Neural cell (in vitro differentiated cells): ENCODE measurements at regions not wholly inside any gene's neighbourhood (a gene's known extent, or its start where the extent isn't known, plus 50 kb on each side); places are given as distances from the start of the nearest gene placed in this dataset.

Experiments used
- H2AFZ ChIP-seq: fragments of 200-600, 300-800 bp; sonication (generic), shearing (Covaris generic); 2 replicates; pipeline ENCODE4 v1.6.0; 2014; ENCODE audit warnings: low read depth, mild to moderate bottlenecking, antibody characterized with exemption, low read length, moderate library complexity
- H3F3A ChIP-seq: fragments of 200-600 bp; shearing (Covaris generic); 2 replicates; pipeline ENCODE4 v1.6.1; 2016; ENCODE audit warnings: mild to moderate bottlenecking, moderate library complexity, mixed read lengths, antibody characterized with exemption, low read length; ENCODE audit not compliant: insufficient read depth, poor library complexity, severe bottlenecking
- H3K27ac ChIP-seq: fragments of 200-600, 300-800 bp; sonication (generic), shearing (Covaris generic); 2 replicates; pipeline ENCODE4 v1.5.1; 2014; ENCODE audit warnings: mild to moderate bottlenecking, low read length, moderate library complexity
- H3K27me3 ChIP-seq: fragments of 300-800, 200-600 bp; sonication (generic), shearing (Covaris generic); 2 replicates; pipeline ENCODE4 v1.6.0; 2014; ENCODE audit warnings: mild to moderate bottlenecking, low read depth, low read length, moderate library complexity; ENCODE audit not compliant: insufficient read depth
- H3K36me3 ChIP-seq: fragments of 300-800, 200-600 bp; sonication (generic), shearing (Covaris generic); 2 replicates; pipeline ENCODE4 v1.5.1; 2014; ENCODE audit warnings: mild to moderate bottlenecking, antibody characterized with exemption, low read length, moderate library complexity; ENCODE audit not compliant: insufficient read depth
- H3K4me2 ChIP-seq: fragments of 300-800, 200-600 bp; sonication (generic), shearing (Covaris generic); 2 replicates; pipeline ENCODE4 v1.6.0; 2014; ENCODE audit warnings: mild to moderate bottlenecking, low read length
- H3K4me3 ChIP-seq: fragments of 300-800, 200-600 bp; sonication (generic), shearing (Covaris generic); 2 replicates; pipeline ENCODE4 v1.5.1; 2014; ENCODE audit warnings: mild to moderate bottlenecking, low read length, moderate library complexity
- H3K79me2 ChIP-seq: fragments of 200-600 bp; shearing (Covaris generic); replicated peaks from 2 replicates; pipeline ENCODE4 v1.6.0; 2014; ENCODE audit warnings: mild to moderate bottlenecking, low read length, moderate library complexity; ENCODE audit not compliant: insufficient read depth
- H3K9ac ChIP-seq: fragments of 300-800, 200-600 bp; sonication (generic), shearing (Covaris generic); 2 replicates; pipeline ENCODE4 v1.6.1; 2016; ENCODE audit warnings: mild to moderate bottlenecking, low read length, mixed read lengths
- H3K9me2 ChIP-seq: fragments of 200-600 bp; shearing (Covaris generic); 2 replicates; pipeline ENCODE4 v1.6.1; 2016; ENCODE audit warnings: mild to moderate bottlenecking, low read length, mixed read lengths; ENCODE audit not compliant: insufficient read depth
- H3K9me3 ChIP-seq: fragments of 200-600, 300-800 bp; sonication (generic), shearing (Covaris generic); 2 replicates; pipeline ENCODE4 v1.6.1; 2016; ENCODE audit warnings: mild to moderate bottlenecking, mixed run types, low read length, moderate library complexity, mixed read lengths
- H4K20me1 ChIP-seq: fragments of 200-600 bp; shearing (Covaris generic); 2 replicates; pipeline ENCODE4 v1.6.1; 2016; ENCODE audit warnings: mild to moderate bottlenecking, mixed run types; ENCODE audit not compliant: insufficient read depth
- EP300 ChIP-seq: fragments of 450-650 bp; conservative IDR thresholded peaks from 2 replicates; pipeline ENCODE4 v1.6.1; 2014; ENCODE audit warnings: antibody characterized with exemption, mild to moderate bottlenecking, moderate library complexity; ENCODE audit not compliant: poor library complexity, severe bottlenecking
- EZH2 ChIP-seq: fragments of 200-600, 300-800 bp; shearing (Covaris generic), sonication (generic); IDR thresholded peaks from 2 replicates; pipeline ENCODE4 v1.6.1; 2014; ENCODE audit warnings: antibody characterized with exemption, low read length, borderline replicate concordance, mild to moderate bottlenecking; ENCODE audit not compliant: insufficient read depth, poor library complexity, severe bottlenecking
- MXI1 ChIP-seq: fragments of 450-650 bp; conservative IDR thresholded peaks from 2 replicates; pipeline ENCODE4 v1.6.1; 2014; ENCODE audit warnings: antibody characterized with exemption, mild to moderate bottlenecking; ENCODE audit not compliant: poor library complexity, severe bottlenecking
- POLR2AphosphoS5 ChIP-seq: IDR thresholded peaks from 2 replicates; pipeline ENCODE4 v1.6.1; 2012
- RAD21 ChIP-seq: fragments of 450-650 bp; conservative IDR thresholded peaks from 2 replicates; pipeline ENCODE4 v1.6.1; 2014; ENCODE audit warnings: antibody characterized with exemption, mild to moderate bottlenecking, moderate library complexity
- SMC3 ChIP-seq: fragments of 450-650 bp; conservative IDR thresholded peaks from 2 replicates; pipeline ENCODE4 v1.6.1; 2014; ENCODE audit warnings: antibody characterized with exemption, mild to moderate bottlenecking, moderate library complexity; ENCODE audit not compliant: poor library complexity
- TAF1 ChIP-seq: IDR thresholded peaks from 2 replicates; pipeline ENCODE4 v1.6.1; 2012; ENCODE audit warnings: low read depth
- TF ChIP-seq, protein P1 (sequence below): fragments of 450-650 bp; IDR thresholded peaks from 2 replicates; pipeline ENCODE4 v1.5.1; 2014; ENCODE audit warnings: antibody characterized with exemption, mild to moderate bottlenecking, moderate library complexity; ENCODE audit not compliant: poor library complexity, severe bottlenecking
- TF ChIP-seq, protein P2 (sequence below): IDR thresholded peaks from 2 replicates; pipeline ENCODE4 v1.6.1; 2012; ENCODE audit warnings: borderline replicate concordance

DNA sequence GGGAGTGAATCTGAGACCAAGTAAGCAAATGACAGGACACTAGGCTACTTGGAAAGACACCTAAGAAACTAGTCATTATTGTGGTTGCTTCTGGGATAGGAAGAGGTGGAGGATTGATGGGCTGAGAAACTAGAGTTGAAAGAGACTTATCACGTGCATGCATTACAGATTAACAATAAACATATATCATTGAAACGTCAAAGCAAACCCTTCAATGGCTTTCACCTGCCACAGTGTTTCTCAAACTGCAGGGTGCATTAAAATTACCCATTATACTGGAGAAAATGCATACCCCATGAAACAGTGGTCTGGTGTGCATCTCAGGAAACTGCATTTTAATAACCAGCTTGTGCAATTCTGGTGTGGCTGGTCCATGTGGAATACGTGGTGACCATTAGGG is 318.8 kb downstream of the SMAD2 start:
- Histone ChIP-seq H3K9me2 (no peaks in the 10 kb centered on the region), H3K36me3 (no peaks in the 10 kb centered on the region), H4K20me1 (no peaks in the 10 kb centered on the region), H3K9me3 (no peaks in the 10 kb centered on the region), H3K4me2 (no peak overlapping the region), H3K79me2 (no peaks in the 10 kb centered on the region), H3K4me3 (no peak overlapping the region), H3K9ac (no peak overlapping the region), H3K27me3 (no peaks in the 10 kb centered on the region), H2AFZ (no peak overlapping the region), H3F3A (no peaks in the 10 kb centered on the region), H3K27ac (no peak overlapping the region)
- TF ChIP-seq POLR2AphosphoS5 (peak; percentile 75), EZH2 (no peak), EP300 (peak; percentile 80)
- TF ChIP-seq, protein P1, sequence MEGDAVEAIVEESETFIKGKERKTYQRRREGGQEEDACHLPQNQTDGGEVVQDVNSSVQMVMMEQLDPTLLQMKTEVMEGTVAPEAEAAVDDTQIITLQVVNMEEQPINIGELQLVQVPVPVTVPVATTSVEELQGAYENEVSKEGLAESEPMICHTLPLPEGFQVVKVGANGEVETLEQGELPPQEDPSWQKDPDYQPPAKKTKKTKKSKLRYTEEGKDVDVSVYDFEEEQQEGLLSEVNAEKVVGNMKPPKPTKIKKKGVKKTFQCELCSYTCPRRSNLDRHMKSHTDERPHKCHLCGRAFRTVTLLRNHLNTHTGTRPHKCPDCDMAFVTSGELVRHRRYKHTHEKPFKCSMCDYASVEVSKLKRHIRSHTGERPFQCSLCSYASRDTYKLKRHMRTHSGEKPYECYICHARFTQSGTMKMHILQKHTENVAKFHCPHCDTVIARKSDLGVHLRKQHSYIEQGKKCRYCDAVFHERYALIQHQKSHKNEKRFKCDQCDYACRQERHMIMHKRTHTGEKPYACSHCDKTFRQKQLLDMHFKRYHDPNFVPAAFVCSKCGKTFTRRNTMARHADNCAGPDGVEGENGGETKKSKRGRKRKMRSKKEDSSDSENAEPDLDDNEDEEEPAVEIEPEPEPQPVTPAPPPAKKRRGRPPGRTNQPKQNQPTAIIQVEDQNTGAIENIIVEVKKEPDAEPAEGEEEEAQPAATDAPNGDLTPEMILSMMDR, result no peak

DNA sequence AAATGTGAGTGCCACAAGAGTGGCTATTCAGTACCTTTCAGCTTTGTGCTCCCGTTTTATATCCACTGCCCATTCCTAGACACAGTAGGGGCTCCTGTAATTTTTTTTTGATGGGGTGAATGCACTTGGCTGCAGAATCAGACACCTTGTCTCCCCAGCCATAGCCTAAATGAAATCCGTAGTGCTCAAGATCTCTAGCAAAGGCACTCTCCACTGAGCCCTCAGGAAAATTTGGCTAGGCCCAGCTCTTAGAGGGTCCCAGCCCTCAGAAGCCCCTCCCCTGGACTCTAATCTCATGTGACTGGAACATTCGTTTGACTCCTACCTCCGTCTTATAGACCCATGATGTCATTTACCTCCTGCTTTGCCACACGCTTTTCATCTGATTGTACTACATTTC is 323.9 kb downstream of the SMAD2 start:
- no peak overlapping the region for H3K4me3 ChIP-seq
- H3K9me3 ChIP-seq, result no peaks in the 10 kb centered on the region
- H3K79me2 ChIP-seq, result no peaks in the 10 kb centered on the region
- H3K9me2 ChIP-seq, result no peaks in the 10 kb centered on the region
- H3K36me3 ChIP-seq, result no peaks in the 10 kb centered on the region
- H3K4me2 ChIP-seq, result no peak overlapping the region
- H3K27ac ChIP-seq, result no peak overlapping the region
- no peaks in the 10 kb centered on the region for H3K27me3 ChIP-seq
- no peak overlapping the region for H3K9ac ChIP-seq
- TF ChIP-seq, protein P2, sequence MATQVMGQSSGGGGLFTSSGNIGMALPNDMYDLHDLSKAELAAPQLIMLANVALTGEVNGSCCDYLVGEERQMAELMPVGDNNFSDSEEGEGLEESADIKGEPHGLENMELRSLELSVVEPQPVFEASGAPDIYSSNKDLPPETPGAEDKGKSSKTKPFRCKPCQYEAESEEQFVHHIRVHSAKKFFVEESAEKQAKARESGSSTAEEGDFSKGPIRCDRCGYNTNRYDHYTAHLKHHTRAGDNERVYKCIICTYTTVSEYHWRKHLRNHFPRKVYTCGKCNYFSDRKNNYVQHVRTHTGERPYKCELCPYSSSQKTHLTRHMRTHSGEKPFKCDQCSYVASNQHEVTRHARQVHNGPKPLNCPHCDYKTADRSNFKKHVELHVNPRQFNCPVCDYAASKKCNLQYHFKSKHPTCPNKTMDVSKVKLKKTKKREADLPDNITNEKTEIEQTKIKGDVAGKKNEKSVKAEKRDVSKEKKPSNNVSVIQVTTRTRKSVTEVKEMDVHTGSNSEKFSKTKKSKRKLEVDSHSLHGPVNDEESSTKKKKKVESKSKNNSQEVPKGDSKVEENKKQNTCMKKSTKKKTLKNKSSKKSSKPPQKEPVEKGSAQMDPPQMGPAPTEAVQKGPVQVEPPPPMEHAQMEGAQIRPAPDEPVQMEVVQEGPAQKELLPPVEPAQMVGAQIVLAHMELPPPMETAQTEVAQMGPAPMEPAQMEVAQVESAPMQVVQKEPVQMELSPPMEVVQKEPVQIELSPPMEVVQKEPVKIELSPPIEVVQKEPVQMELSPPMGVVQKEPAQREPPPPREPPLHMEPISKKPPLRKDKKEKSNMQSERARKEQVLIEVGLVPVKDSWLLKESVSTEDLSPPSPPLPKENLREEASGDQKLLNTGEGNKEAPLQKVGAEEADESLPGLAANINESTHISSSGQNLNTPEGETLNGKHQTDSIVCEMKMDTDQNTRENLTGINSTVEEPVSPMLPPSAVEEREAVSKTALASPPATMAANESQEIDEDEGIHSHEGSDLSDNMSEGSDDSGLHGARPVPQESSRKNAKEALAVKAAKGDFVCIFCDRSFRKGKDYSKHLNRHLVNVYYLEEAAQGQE, result no peak
- no peak for TF ChIP-seq TAF1
- no peak for TF ChIP-seq RAD21
- no peak for TF ChIP-seq MXI1
- TF ChIP-seq SMC3, result no peak
- TF ChIP-seq, protein P1, result no peak
- TF ChIP-seq EP300, result no peak
- TF ChIP-seq POLR2AphosphoS5, result no peak
- no peak for TF ChIP-seq EZH2
- H3F3A ChIP-seq, result no peaks in the 10 kb centered on the region
- H2AFZ ChIP-seq, result no peak overlapping the region
- no peaks in the 10 kb centered on the region for H4K20me1 ChIP-seq
